ENCODE measurements at regions not wholly inside any gene's neighbourhood (a gene's known extent, or its start where the extent isn't known, plus 50 kb on each side); places are given as distances from the start of the nearest gene placed in this dataset.

DNA sequence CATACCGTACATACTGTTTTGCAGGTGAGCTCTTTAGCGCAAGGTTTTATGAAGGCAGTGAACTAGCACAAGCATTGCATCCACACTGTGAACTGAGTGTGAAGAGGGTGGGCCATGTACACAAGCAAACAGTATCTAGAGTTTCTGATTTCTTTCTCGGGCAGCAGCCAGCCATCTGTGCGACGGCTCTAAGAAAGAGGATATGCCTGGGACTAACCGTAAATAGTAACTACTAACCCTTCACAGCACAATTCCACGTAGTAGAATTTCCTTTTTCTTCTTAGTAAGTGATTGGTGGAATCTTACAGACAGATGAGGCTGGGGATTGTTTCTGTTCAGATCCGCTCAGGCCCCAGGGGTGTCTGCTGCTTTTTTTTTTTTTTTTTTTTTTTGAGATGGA lies 89.0 kb downstream of the DRD1 start:
- Histone ChIP-seq H3K4me1 (ENCODE audit: insufficient read depth, low read length) (no peaks in the 10 kb centered on the region), H3K36me3 (ENCODE audit: low read depth, low read length) (no peaks in the 10 kb centered on the region), H4K20me1 (ENCODE audit: low read length) (no peaks in the 10 kb centered on the region), H3K9me3 (ENCODE audit: low read length) (no peaks in the 10 kb centered on the region), H3K27me3 (ENCODE audit: low read length) (no peaks in the 10 kb centered on the region), H3K9me2 (replicated peaks; ENCODE audit: low read length) (no peaks in the 10 kb centered on the region), H3K79me2 (ENCODE audit: low read length) (no peaks in the 10 kb centered on the region), H3K9ac (ENCODE audit: low read length) (no peak overlapping the region), H3K4me3 (ENCODE audit: low read length) (no peak overlapping the region), H2AFZ (ENCODE audit: low read length) (no peak overlapping the region), H3K4me2 (ENCODE audit: low read length) (no peak overlapping the region), H3K27ac (ENCODE audit: low read length) (no peak overlapping the region), H3F3A (ENCODE audit: low read length, unreplicated experiment) (no peaks in the 10 kb centered on the region)
- DNase-seq (no peak), ATAC-seq (no peak)
- CTCF ChIA-PET = no interaction called here
- no TSS peak for BruUV-seq (replicated peaks)
- intact Hi-C loops (cut with micrococcal nuclease) = no loop called here
- TF ChIP-seq EZH2phosphoT487 (IDR thresholded peaks at IDR 0.05; ENCODE audit: borderline replicate concordance, low read length) (no peak), EZH2 (IDR thresholded peaks at IDR 0.05; ENCODE audit: low read length, unreplicated experiment) (no peak)
- TF ChIP-seq, protein P1, sequence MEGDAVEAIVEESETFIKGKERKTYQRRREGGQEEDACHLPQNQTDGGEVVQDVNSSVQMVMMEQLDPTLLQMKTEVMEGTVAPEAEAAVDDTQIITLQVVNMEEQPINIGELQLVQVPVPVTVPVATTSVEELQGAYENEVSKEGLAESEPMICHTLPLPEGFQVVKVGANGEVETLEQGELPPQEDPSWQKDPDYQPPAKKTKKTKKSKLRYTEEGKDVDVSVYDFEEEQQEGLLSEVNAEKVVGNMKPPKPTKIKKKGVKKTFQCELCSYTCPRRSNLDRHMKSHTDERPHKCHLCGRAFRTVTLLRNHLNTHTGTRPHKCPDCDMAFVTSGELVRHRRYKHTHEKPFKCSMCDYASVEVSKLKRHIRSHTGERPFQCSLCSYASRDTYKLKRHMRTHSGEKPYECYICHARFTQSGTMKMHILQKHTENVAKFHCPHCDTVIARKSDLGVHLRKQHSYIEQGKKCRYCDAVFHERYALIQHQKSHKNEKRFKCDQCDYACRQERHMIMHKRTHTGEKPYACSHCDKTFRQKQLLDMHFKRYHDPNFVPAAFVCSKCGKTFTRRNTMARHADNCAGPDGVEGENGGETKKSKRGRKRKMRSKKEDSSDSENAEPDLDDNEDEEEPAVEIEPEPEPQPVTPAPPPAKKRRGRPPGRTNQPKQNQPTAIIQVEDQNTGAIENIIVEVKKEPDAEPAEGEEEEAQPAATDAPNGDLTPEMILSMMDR (conservative IDR thresholded peaks at IDR 0.05; ENCODE audit: low read depth, low read length) = no peak
- POLR2A ChIA-PET (ENCODE audit: unreplicated experiment) = interaction anchor here (0.6 kb wide), 1 partner anchor 929 kb away, joined by 6 read pairs; no protein-coding TSS in a partner anchor

DNA sequence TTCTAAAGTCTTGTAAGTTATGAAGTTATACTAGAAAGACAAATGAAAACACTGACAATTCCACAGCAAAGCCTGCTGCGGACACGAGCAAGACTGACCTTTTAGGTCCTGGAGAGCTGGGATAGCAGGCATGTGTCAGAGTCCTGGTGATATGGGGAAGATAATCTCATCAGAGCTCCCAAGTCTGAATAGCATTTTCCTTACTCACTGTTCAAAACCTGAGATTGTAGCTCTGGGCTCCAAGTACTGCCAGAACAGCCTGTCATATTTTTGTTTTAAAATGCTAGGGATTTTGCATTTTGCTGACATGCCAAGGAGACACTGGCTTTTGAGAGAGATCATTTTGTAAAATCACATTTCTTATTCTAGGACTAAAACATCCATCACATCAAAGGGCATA lies 90.1 kb downstream of the DRD1 start:
- intact Hi-C loops (cut with micrococcal nuclease) = no loop called here
- Histone ChIP-seq H3K4me1 (ENCODE audit: insufficient read depth, low read length) (no peaks in the 10 kb centered on the region), H3K27me3 (ENCODE audit: low read length) (no peaks in the 10 kb centered on the region), H3K4me2 (ENCODE audit: low read length) (no peak overlapping the region), H3K9me2 (replicated peaks; ENCODE audit: low read length) (no peaks in the 10 kb centered on the region), H3K9ac (ENCODE audit: low read length) (no peak overlapping the region), H3F3A (ENCODE audit: low read length, unreplicated experiment) (no peaks in the 10 kb centered on the region), H3K36me3 (ENCODE audit: low read depth, low read length) (no peaks in the 10 kb centered on the region), H3K79me2 (ENCODE audit: low read length) (no peaks in the 10 kb centered on the region), H4K20me1 (ENCODE audit: low read length) (no peaks in the 10 kb centered on the region), H3K9me3 (ENCODE audit: low read length) (no peaks in the 10 kb centered on the region), H3K4me3 (ENCODE audit: low read length) (no peak overlapping the region), H3K27ac (ENCODE audit: low read length) (no peak overlapping the region), H2AFZ (ENCODE audit: low read length) (no peak overlapping the region)
- BruUV-seq (replicated peaks) = no TSS peak
- POLR2A ChIA-PET (ENCODE audit: unreplicated experiment) = no interaction called here
- DNase-seq (no peak), ATAC-seq (no peak)
- TF ChIP-seq, protein P1 (conservative IDR thresholded peaks at IDR 0.05; ENCODE audit: low read depth, low read length) = no peak
- TF ChIP-seq EZH2phosphoT487 (IDR thresholded peaks at IDR 0.05; ENCODE audit: borderline replicate concordance, low read length) (no peak), EZH2 (IDR thresholded peaks at IDR 0.05; ENCODE audit: low read length, unreplicated experiment) (no peak)
- CTCF ChIA-PET = no interaction called here

DNA sequence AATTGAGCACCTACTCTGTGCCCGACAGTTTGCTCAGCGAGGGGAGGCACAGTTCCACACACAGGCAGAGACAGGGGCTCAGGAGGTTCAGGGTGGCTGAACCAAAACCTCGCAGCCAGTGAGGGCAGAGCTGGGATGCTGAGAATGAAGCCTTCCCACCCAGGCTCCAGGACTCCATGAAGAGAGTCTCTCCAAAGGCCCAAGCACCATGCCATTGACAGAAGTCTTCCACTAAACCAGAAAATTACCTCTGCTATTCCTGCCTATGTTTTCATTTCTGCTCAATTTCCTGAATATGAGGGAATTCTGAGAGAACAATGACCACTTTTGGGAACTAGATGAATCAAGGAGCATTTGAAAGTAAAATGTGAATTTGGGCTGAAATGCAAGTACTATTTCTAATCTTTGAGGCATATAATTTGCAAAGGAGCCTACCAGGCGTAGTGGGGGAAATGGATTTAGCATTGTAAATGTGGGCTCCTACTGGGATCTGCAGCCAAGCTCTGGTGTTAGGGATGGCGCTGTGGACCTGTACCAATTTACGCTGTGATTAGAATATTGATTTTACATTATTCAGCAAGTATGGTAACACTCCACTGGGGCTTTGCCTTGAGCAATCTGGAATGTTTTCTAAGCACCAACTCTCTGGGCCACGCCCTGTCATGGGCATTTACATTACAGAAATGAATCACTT lies 91.9 kb downstream of the DRD1 start:
- Histone ChIP-seq H3K9me3 (ENCODE audit: low read length) (no peaks in the 10 kb centered on the region), H3K27ac (ENCODE audit: low read length) (no peak overlapping the region), H3K36me3 (ENCODE audit: low read depth, low read length) (no peaks in the 10 kb centered on the region), H3K9me2 (replicated peaks; ENCODE audit: low read length) (no peaks in the 10 kb centered on the region), H3K4me1 (ENCODE audit: insufficient read depth, low read length) (peaks cover 9% of the 10 kb centered on the region; the same call in 1 of the 2 replicates), H3K79me2 (ENCODE audit: low read length) (no peaks in the 10 kb centered on the region), H4K20me1 (ENCODE audit: low read length) (no peaks in the 10 kb centered on the region), H2AFZ (ENCODE audit: low read length) (no peak overlapping the region), H3K9ac (ENCODE audit: low read length) (no peak overlapping the region), H3K27me3 (ENCODE audit: low read length) (no peaks in the 10 kb centered on the region), H3K4me3 (ENCODE audit: low read length) (no peak overlapping the region), H3K4me2 (ENCODE audit: low read length) (no peak overlapping the region), H3F3A (ENCODE audit: low read length, unreplicated experiment) (no peaks in the 10 kb centered on the region)
- TF ChIP-seq, protein P1 (conservative IDR thresholded peaks at IDR 0.05; ENCODE audit: low read depth, low read length) = no peak
- TF ChIP-seq EZH2 (IDR thresholded peaks at IDR 0.05; ENCODE audit: low read length, unreplicated experiment) (no peak), EZH2phosphoT487 (IDR thresholded peaks at IDR 0.05; ENCODE audit: borderline replicate concordance, low read length) (no peak)
- POLR2A ChIA-PET (ENCODE audit: unreplicated experiment) = no interaction called here
- no peak for DNase-seq
- no TSS peak for BruUV-seq (replicated peaks)
- intact Hi-C loops (cut with micrococcal nuclease) = no loop called here
- no peak for ATAC-seq
- CTCF ChIA-PET = no interaction called here
